Endothelial cell of umbilical vein (primary cell): ENCODE measurements at regions not wholly inside any gene's neighbourhood (a gene's known extent, or its start where the extent isn't known, plus 50 kb on each side); places are given as distances from the start of the nearest gene placed in this dataset.

Experiments
- BruUV-seq: library from RNA; stranded (reverse); fragments of 400-500 nt; replicated peaks from 2 replicates; lab custom pipeline; 2021; lab: Mats Ljungman, UMichigan
- CTCF ChIA-PET: fragments of 300-600, 350-600 bp; sonication (Branson Sonifier 250); formaldehyde crosslinking; loops from one replicate; lab custom pipeline; 2021; ENCODE audit warnings: antibody characterized with exemption, inconsistent platforms; lab: Charles Lee
- POLR2A ChIA-PET: fragments of 300-600, 350-600 bp; sonication (Branson Sonifier 250); formaldehyde crosslinking; loops from one replicate; lab custom pipeline; 2021; ENCODE audit warnings: antibody characterized with exemption, inconsistent platforms; lab: Charles Lee
- DNase-seq: peaks from one replicate; pipeline ENCODE4 v3.0.0-alpha.2; 2011; ENCODE audit warnings: low read depth, low spot score
- FAIRE-seq: peaks from 2 replicates; lab custom pipeline; 2011; peaks lifted over from hg19 to GRCh38; lab: Jason Lieb, UNC
- H2AFZ ChIP-seq: 2 replicates; pipeline ENCODE4 v1.6.0; 2012; ENCODE audit warnings: low read depth, low read length, control low read depth, inconsistent platforms
- H3K27ac ChIP-seq: 2 replicates; pipeline ENCODE4 v1.5.1; 2011; ENCODE audit warnings: low read depth, mild to moderate bottlenecking, control low read depth, low read length, moderate library complexity; ENCODE audit not compliant: insufficient read depth
- H3K27me3 ChIP-seq, 2 experiments: 2 replicates each; pipeline versions ENCODE4 v1.6.0 to v1.6.1; 2011; ENCODE audit warnings: low read length in 2 of 2, mixed read lengths in 1 of 2; ENCODE audit not compliant: control insufficient read depth in 2 of 2, insufficient read depth in 2 of 2
- H3K36me3 ChIP-seq, 2 experiments: 2 replicates in 1 of 2; 3 replicates in 1 of 2; pipeline ENCODE4 v1.5.1; 2011; ENCODE audit warnings: low read length in 2 of 2, mild to moderate bottlenecking in 1 of 2, moderate library complexity in 1 of 2; ENCODE audit not compliant: control insufficient read depth in 2 of 2, insufficient read depth in 2 of 2; ENCODE audit errors: extremely low read depth in 1 of 2
- H3K4me1 ChIP-seq: 3 replicates; pipeline ENCODE4 v1.5.1; 2011; ENCODE audit warnings: mild to moderate bottlenecking, low read length; ENCODE audit not compliant: control insufficient read depth, insufficient read depth; ENCODE audit errors: extremely low read depth
- H3K4me2 ChIP-seq: 2 replicates; pipeline ENCODE4 v1.6.1; 2011; ENCODE audit warnings: low read length, control low read depth, mixed read lengths; ENCODE audit not compliant: insufficient read depth
- H3K4me3 ChIP-seq, 3 experiments: fragments of 200-600 bp in 1 of 3; sonication (generic), shearing (Covaris generic) in 1 of 3; replicated peaks in 1 of 3; 2 replicates each; pipeline ENCODE4 v1.5.1; 2011 to 2016; ENCODE audit warnings: control low read depth in 3 of 3, low read length in 3 of 3, mild to moderate bottlenecking in 2 of 3, inconsistent platforms in 1 of 3, low read depth in 1 of 3, moderate library complexity in 1 of 3; ENCODE audit not compliant: insufficient read depth in 1 of 3
- H3K79me2 ChIP-seq: 2 replicates; pipeline ENCODE4 v1.6.0; 2012; ENCODE audit warnings: low read length, inconsistent platforms; ENCODE audit not compliant: control insufficient read depth, insufficient read depth
- H3K9ac ChIP-seq: replicated peaks from 2 replicates; pipeline ENCODE3; 2011; ENCODE audit warnings: low read length, control low read depth; ENCODE audit not compliant: insufficient read depth; ENCODE audit errors: extremely low read depth
- H3K9me1 ChIP-seq: replicated peaks from 3 replicates; pipeline ENCODE4 v1.6.0; 2011; ENCODE audit warnings: mild to moderate bottlenecking, low read length; ENCODE audit not compliant: control insufficient read depth, insufficient read depth; ENCODE audit errors: extremely low read depth
- H3K9me3 ChIP-seq: replicated peaks from 2 replicates; pipeline ENCODE4 v1.5.1; 2012; ENCODE audit warnings: low read length, inconsistent platforms; ENCODE audit not compliant: control insufficient read depth, insufficient read depth
- H4K20me1 ChIP-seq: replicated peaks from 2 replicates; pipeline ENCODE3; 2011; ENCODE audit warnings: mild to moderate bottlenecking, low read length; ENCODE audit not compliant: control insufficient read depth, insufficient read depth; ENCODE audit errors: extremely low read depth
- CTCF ChIP-seq, 2 donors: IDR thresholded peaks; 1 replicate in 1 of 2; 2 replicates in 1 of 2; pipeline ENCODE4 v1.5.1; 2011; ENCODE audit warnings: low read length in 2 of 2, mild to moderate bottlenecking in 2 of 2, moderate library complexity in 2 of 2, control low read depth in 1 of 2, inconsistent platforms in 1 of 2, low read depth in 1 of 2; ENCODE audit not compliant: insufficient read depth in 1 of 2; ENCODE audit errors: extremely low read depth in 1 of 2
- EZH2 ChIP-seq: IDR thresholded peaks from 2 replicates; pipeline ENCODE4 v1.6.1; 2012; ENCODE audit warnings: borderline replicate concordance, low read depth, mild to moderate bottlenecking, moderate library complexity, low read length, inconsistent platforms; ENCODE audit not compliant: severe bottlenecking
- FOS ChIP-seq: IDR thresholded peaks from 2 replicates; pipeline ENCODE4 v1.6.1; 2011; ENCODE audit warnings: mild to moderate bottlenecking, low read length, moderate library complexity, borderline replicate concordance; ENCODE audit not compliant: insufficient read depth
- GATA2 ChIP-seq: IDR thresholded peaks from 2 replicates; pipeline ENCODE4 v1.7.0; 2011; ENCODE audit warnings: low read depth, mild to moderate bottlenecking, moderate library complexity, mixed read lengths, low read length; ENCODE audit not compliant: insufficient read length, insufficient read depth
- JUN ChIP-seq: IDR thresholded peaks from 2 replicates; pipeline ENCODE4 v1.6.1; 2011; ENCODE audit warnings: borderline replicate concordance, low read depth; ENCODE audit not compliant: insufficient read length, insufficient read depth
- MAX ChIP-seq: IDR thresholded peaks from 2 replicates; pipeline ENCODE4 v1.6.1; 2011; ENCODE audit not compliant: insufficient read depth, insufficient read length
- MYC ChIP-seq: IDR thresholded peaks from one replicate; pipeline ENCODE4 v1.6.1; 2011; ENCODE audit warnings: mild to moderate bottlenecking, low read depth, low read length
- POLR2A ChIP-seq: IDR thresholded peaks from 2 replicates; pipeline ENCODE4 v1.6.1; 2012; ENCODE audit warnings: low read depth, mild to moderate bottlenecking, control low read depth, low read length
- POLR2AphosphoS5 ChIP-seq: IDR thresholded peaks from 2 replicates; pipeline ENCODE4 v1.6.1; 2012; ENCODE audit warnings: low read depth, mild to moderate bottlenecking, control low read depth, low read length, moderate library complexity; ENCODE audit not compliant: insufficient read depth
- dilution Hi-C: fragments of 300-500 bp; cut with MboI; formaldehyde crosslinking; loops from one replicate; pipeline ENCODE4 v1.15.0; 2019; ENCODE audit warnings: low sequenced_read_pairs; ENCODE audit not compliant: extremely low pct_ligation_motif_present
- intact Hi-C: fragments of 100-400 bp; cut with micrococcal nuclease; formaldehyde crosslinking; loops from one replicate; pipeline ENCODE4 v1.10.0; 2022

- Histone ChIP-seq H3K4me1 (peaks cover 13% of the 10 kb centered on the region), H3K9ac (no peak overlapping the region), H3K4me3 (no peak overlapping the region), H3K27ac (no peak overlapping the region), H3K4me2 (no peak overlapping the region), H3K36me3 (no peaks in the 10 kb centered on the region), H3K27me3 (no peaks in the 10 kb centered on the region), H4K20me1 (no peaks in the 10 kb centered on the region), H3K9me3 (no peaks in the 10 kb centered on the region), H2AFZ (no peak overlapping the region), H3K9me1 (no peaks in the 10 kb centered on the region), H3K79me2 (no peaks in the 10 kb centered on the region)
- TF ChIP-seq POLR2A (no peak), FOS (no peak), GATA2 (no peak), MYC (no peak), JUN (no peak), MAX (no peak), POLR2AphosphoS5 (no peak), EZH2 (no peak), CTCF (IDR thresholded peaks at IDR 0.05; ENCODE audit: extremely low read depth in 1 of 2, insufficient read depth in 1 of 2, low read depth in 1 of 2, low read length in 2 of 2) (no peak)
- dilution Hi-C loops = no loop called here
- intact Hi-C loops = no loop called here
- ChIA-PET POLR2A (no interaction called here), CTCF (no interaction called here)
- DNase-seq (no peak), FAIRE-seq (no peak)
- no TSS peak for BruUV-seq
Observed at GRCh38 chr3:64805978-64806377, 118.2 kb upstream of the ADAMTS9 start.
